K562 (cell line): ENCODE measurements at regions not wholly inside any gene's neighbourhood (a gene's known extent, or its start where the extent isn't known, plus 50 kb on each side); places are given as distances from the start of the nearest gene placed in this dataset.

ENCODE experiments used
- ATAC-seq: fragments of 200-7000 bp; cut with Tn5 transposase; 3 replicates; pipeline ENCODE4 v1.9.1; 2020; ENCODE audit warnings: moderate library complexity
- BruUV-seq: library from RNA; stranded (reverse); fragments of 400-500 nt; replicated peaks from 2 replicates; lab custom pipeline; 2021; lab: Mats Ljungman, UMichigan
- CTCF ChIA-PET: fragments of 300-600 bp; formaldehyde crosslinking; extraction: SDS; loops from one replicate; lab custom pipeline; 2021; ENCODE audit warnings: low intra/inter-chr PET ratio; lab: Yijun Ruan, JAX
- POLR2A ChIA-PET: fragments of 300-600, 350-650 bp; sonication (Branson Sonifier 250); formaldehyde crosslinking; extraction: SDS; loops from one replicate; lab custom pipeline; 2021; ENCODE audit warnings: antibody characterized with exemption, inconsistent platforms; lab: Yijun Ruan, JAX
- DNase-seq, 4 experiments: peaks; one replicate each; pipeline versions ENCODE4 v3.0.0 to v3.0.0-alpha.2; 2011 to 2018; ENCODE audit warnings: low spot score in 3 of 4, mixed read lengths in 3 of 4; ENCODE audit errors: extremely low read depth in 1 of 4
- FAIRE-seq: peaks from 2 replicates; lab custom pipeline; 2011; peaks lifted over from hg19 to GRCh38; lab: Jason Lieb, UNC
- H2AFZ ChIP-seq: 2 replicates; pipeline ENCODE4 v1.6.0; 2011; ENCODE audit warnings: low read depth, low read length, control low read depth, inconsistent platforms
- H3K27ac ChIP-seq: fragments of 200-600 bp; 3 replicates; pipeline ENCODE4 v1.8.0; 2011; ENCODE audit warnings: low read depth, mild to moderate bottlenecking, control low read depth, inconsistent platforms, low read length, moderate library complexity, mixed read lengths; ENCODE audit errors: extremely low read depth
- H3K27me3 ChIP-seq, 2 experiments: fragments of 300-600 bp in 1 of 2; 2 replicates in 1 of 2; 3 replicates in 1 of 2; pipeline versions ENCODE4 v1.6.0 to v1.8.0; 2011; ENCODE audit warnings: inconsistent platforms in 2 of 2, low read length in 2 of 2, mild to moderate bottlenecking in 1 of 2, mixed read lengths in 1 of 2, moderate library complexity in 1 of 2; ENCODE audit not compliant: control insufficient read depth in 2 of 2, insufficient read depth in 2 of 2
- H3K36me3 ChIP-seq: fragments of 300-600 bp; 3 replicates; pipeline ENCODE4 v1.8.0; 2011; ENCODE audit warnings: mild to moderate bottlenecking, low read length, inconsistent platforms; ENCODE audit not compliant: control insufficient read depth, insufficient read depth
- H3K4me1 ChIP-seq, 2 experiments: fragments of 200-600 bp in 1 of 2; replicated peaks in 1 of 2; 2 replicates in 1 of 2; 3 replicates in 1 of 2; pipeline versions ENCODE4 v1.5.1 to v1.8.0; 2011; ENCODE audit warnings: inconsistent platforms in 2 of 2, low read length in 2 of 2, mild to moderate bottlenecking in 1 of 2, mixed read lengths in 1 of 2, moderate library complexity in 1 of 2; ENCODE audit not compliant: control insufficient read depth in 2 of 2, insufficient read depth in 2 of 2
- H3K4me2 ChIP-seq: 2 replicates; pipeline ENCODE4 v1.6.1; 2011; ENCODE audit warnings: low read length, control low read depth, inconsistent platforms, mixed read lengths; ENCODE audit not compliant: insufficient read depth
- H3K4me3 ChIP-seq: fragments of 200-600 bp; sonication (generic), shearing (Covaris generic); 2 replicates; pipeline ENCODE4 v1.5.1; 2016; ENCODE audit warnings: control low read depth, inconsistent platforms
- H3K79me2 ChIP-seq: fragments of 200-600 bp; 3 replicates; pipeline ENCODE4 v1.8.0; 2011; ENCODE audit warnings: low read length, inconsistent platforms; ENCODE audit not compliant: control insufficient read depth, insufficient read depth
- H3K9ac ChIP-seq, 2 experiments: 2 replicates each; pipeline versions ENCODE4 v1.6.0 to v1.6.1; 2011; ENCODE audit warnings: low read depth in 2 of 2, low read length in 2 of 2, control low read depth in 1 of 2, inconsistent platforms in 1 of 2, mild to moderate bottlenecking in 1 of 2, mixed read lengths in 1 of 2; ENCODE audit not compliant: insufficient read depth in 1 of 2
- H3K9me1 ChIP-seq: one replicate; pipeline ENCODE4 v1.6.0; 2011; ENCODE audit warnings: inconsistent platforms, mild to moderate bottlenecking, low read length, moderate library complexity; ENCODE audit not compliant: control insufficient read depth, insufficient read depth
- H3K9me3 ChIP-seq: replicated peaks from 2 replicates; pipeline ENCODE4 v1.5.1; 2011; ENCODE audit warnings: low read depth, low read length, inconsistent platforms; ENCODE audit not compliant: control insufficient read depth, insufficient read depth
- H4K20me1 ChIP-seq: replicated peaks from 2 replicates; pipeline ENCODE4 v1.6.1; 2011; ENCODE audit warnings: low read length, inconsistent platforms, mixed read lengths; ENCODE audit not compliant: control insufficient read depth, insufficient read depth
- ATF7 ChIP-seq: fragments of 450-650 bp; IDR thresholded peaks from 2 replicates; pipeline ENCODE4 v1.7.1; 2014; ENCODE audit warnings: mild to moderate bottlenecking, moderate library complexity
- ESRRB ChIP-seq: fragments of 250-450 bp; sonication (Bioruptor Pico); IDR thresholded peaks from 2 replicates; pipeline ENCODE4 v1.5.0; 2020; ENCODE audit warnings: mild to moderate bottlenecking, moderate library complexity, borderline replicate concordance
- FUS ChIP-seq: fragments of 200-400 bp; formaldehyde crosslinking; optimal IDR thresholded peaks from 2 replicates; pipeline ENCODE3; 2017; ENCODE audit warnings: low read depth, low read length
- GATAD2B ChIP-seq: fragments of 450-650 bp; IDR thresholded peaks from 2 replicates; pipeline ENCODE4 v1.6.1; 2017; ENCODE audit warnings: mild to moderate bottlenecking, borderline replicate concordance
- ILK ChIP-seq: fragments of 450-650 bp; IDR thresholded peaks from 2 replicates; pipeline ENCODE4 v1.6.1; 2016; ENCODE audit warnings: missing genetic modification characterization, low read depth, mild to moderate bottlenecking, missing compliant biosample characterization, moderate library complexity, borderline replicate concordance
- KDM2B ChIP-seq: fragments of 250-450 bp; sonication (Bioruptor Pico); IDR thresholded peaks from 2 replicates; pipeline ENCODE4 v1.8.0; 2021; ENCODE audit warnings: mild to moderate bottlenecking, moderate library complexity
- MAFK ChIP-seq: IDR thresholded peaks from 2 replicates; pipeline ENCODE4 v1.6.1; 2011; ENCODE audit warnings: low read length, improper control_type of control experiment
- NEUROD1 ChIP-seq: fragments of 150-350 bp; IDR thresholded peaks from 2 replicates; pipeline ENCODE4 v1.6.1; 2014; ENCODE audit warnings: borderline replicate concordance, low read length, low read depth; ENCODE audit not compliant: partially characterized antibody
- NFYB ChIP-seq: IDR thresholded peaks from 2 replicates; pipeline ENCODE4 v1.6.1; 2011; ENCODE audit warnings: mild to moderate bottlenecking, moderate library complexity; ENCODE audit not compliant: insufficient read length; ENCODE audit errors: extremely low read depth
- PCBP1 ChIP-seq: fragments of 200-400 bp; formaldehyde crosslinking; IDR thresholded peaks from 2 replicates; pipeline ENCODE4 v1.6.1; 2018; ENCODE audit warnings: mild to moderate bottlenecking, low read depth, low read length; ENCODE audit not compliant: poor library complexity, severe bottlenecking
- PHB ChIP-seq: fragments of 250-450 bp; sonication (Bioruptor Pico); IDR thresholded peaks from 2 replicates; pipeline ENCODE4 v1.5.0; 2021
- RBM25 ChIP-seq: fragments of 200-400 bp; formaldehyde crosslinking; IDR thresholded peaks from 2 replicates; pipeline ENCODE4 v1.6.1; 2018; ENCODE audit warnings: low read length, low read depth, moderate library complexity; ENCODE audit not compliant: severe bottlenecking
- RNF2 ChIP-seq: sonication (generic); IDR thresholded peaks from 2 replicates; pipeline ENCODE4 v1.6.1; 2016
- TRIM28 ChIP-seq: fragments of 450-650 bp; IDR thresholded peaks from 2 replicates; pipeline ENCODE4 v1.6.1; 2017
- WGBS: fragments of 100-300 bp; shearing (Covaris generic); methylation state at CpG from one replicate; pipeline ENCODE4 v1.1.6; 2016; ENCODE audit warnings: low coverage, mixed read lengths; ENCODE audit not compliant: insufficient coverage; ENCODE audit errors: missing lambda C conversion rate; 5-methylcytosine and 5-hydroxymethylcytosine counted together
- in situ Hi-C: fragments of 300-500 bp; cut with MboI; formaldehyde crosslinking; loops from 4 replicates; pipeline ENCODE4 v1.15.0; 2018; ENCODE audit warnings: inconsistent platforms, mixed read lengths
- intact Hi-C: fragments of 100-400 bp; cut with micrococcal nuclease; formaldehyde crosslinking; loops from 2 replicates; pipeline ENCODE4 v1.14.2; 2022
- TF ChIP-seq, protein P1 (sequence below): sonication (generic); formaldehyde crosslinking; IDR thresholded peaks from 2 replicates; pipeline ENCODE4 v1.9.0; 2022; ENCODE audit warnings: mild to moderate bottlenecking, missing genetic modification reagents

DNA sequence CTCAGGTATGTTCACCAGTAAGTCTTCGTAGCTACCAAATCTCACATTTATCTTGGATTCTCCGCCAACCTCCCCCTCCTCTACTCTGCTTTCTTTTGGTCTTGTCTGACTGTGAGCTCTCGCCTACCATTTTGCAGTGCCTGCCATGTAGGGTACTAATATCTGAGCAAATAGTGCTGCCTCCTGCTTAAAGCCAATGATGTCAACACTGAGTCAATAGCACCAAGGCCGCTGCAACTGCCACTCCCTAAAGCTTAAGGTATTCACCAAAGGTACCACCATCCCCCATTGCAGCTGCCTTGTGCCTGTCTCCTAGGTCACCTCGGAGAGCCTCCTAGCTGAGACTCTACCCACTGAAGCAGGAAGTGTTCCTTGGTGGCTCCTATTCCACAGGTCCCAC, 114.8 kb upstream of the FUT8 start:
- ATAC-seq (no peak), DNase-seq (no peak), FAIRE-seq (no peak)
- H3K9ac ChIP-seq, result no peak overlapping the region
- ChIA-PET POLR2A (no interaction called here), CTCF (no interaction called here)
- no peak overlapping the region for H3K4me3 ChIP-seq
- H2AFZ ChIP-seq, result no peak overlapping the region
- H4K20me1 ChIP-seq, result no peaks in the 10 kb centered on the region
- no peaks in the 10 kb centered on the region for H3K9me1 ChIP-seq
- TF ChIP-seq ESRRB (CRISPR knock-in tag) (no peak), TRIM28 (no peak), ILK (tag) (no peak), RNF2 (no peak), KDM2B (CRISPR knock-in tag) (no peak), MAFK (no peak), NFYB (no peak), PCBP1 (no peak), RBM25 (no peak), FUS (no peak), GATAD2B (no peak), PHB (CRISPR knock-in tag) (no peak), ATF7 (no peak), NEUROD1 (no peak)
- TF ChIP-seq, protein P1, sequence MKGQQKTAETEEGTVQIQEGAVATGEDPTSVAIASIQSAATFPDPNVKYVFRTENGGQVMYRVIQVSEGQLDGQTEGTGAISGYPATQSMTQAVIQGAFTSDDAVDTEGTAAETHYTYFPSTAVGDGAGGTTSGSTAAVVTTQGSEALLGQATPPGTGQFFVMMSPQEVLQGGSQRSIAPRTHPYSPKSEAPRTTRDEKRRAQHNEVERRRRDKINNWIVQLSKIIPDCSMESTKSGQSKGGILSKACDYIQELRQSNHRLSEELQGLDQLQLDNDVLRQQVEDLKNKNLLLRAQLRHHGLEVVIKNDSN (CRISPR knock-in tag), result no peak
- peaks cover 3 to 6% of the 10 kb centered on the region in 2 experiments; a peak in 3 of 5 replicates for H3K4me1 ChIP-seq
- H3K36me3 ChIP-seq, result no peaks in the 10 kb centered on the region
- WGBS, result 6% methylated on average over 5 of the region's 5 CpGs
- H3K27me3 ChIP-seq, result no peaks in the 10 kb centered on the region
- in situ Hi-C loops, result no loop called here
- H3K4me2 ChIP-seq, result no peak overlapping the region
- no peak overlapping the region for H3K27ac ChIP-seq
- no TSS peak for BruUV-seq
- intact Hi-C loops, result no loop called here
- H3K79me2 ChIP-seq, result no peaks in the 10 kb centered on the region
- no peaks in the 10 kb centered on the region for H3K9me3 ChIP-seq
